ENCODE measurements at regions not wholly inside any gene's neighbourhood (a gene's known extent, or its start where the extent isn't known, plus 50 kb on each side); places are given as distances from the start of the nearest gene placed in this dataset.

- TF ChIP-seq PREB (CRISPR knock-in tag; IDR thresholded peaks at IDR 0.05; ENCODE audit: borderline replicate concordance), result no peak
- TF ChIP-seq NFATC4 (CRISPR knock-in tag; IDR thresholded peaks at IDR 0.05), result no peak
- TF ChIP-seq IRF1 (CRISPR knock-in tag; IDR thresholded peaks at IDR 0.05), result no peak
- TF ChIP-seq ATF1 (CRISPR knock-in tag; IDR thresholded peaks at IDR 0.05), result no peak
- no peak for TF ChIP-seq ZSCAN18 (CRISPR knock-in tag; IDR thresholded peaks at IDR 0.05)
- TF ChIP-seq ZNF416 (CRISPR knock-in tag; IDR thresholded peaks at IDR 0.05), result no peak
- TF ChIP-seq ESRRA (CRISPR knock-in tag; IDR thresholded peaks at IDR 0.05; ENCODE audit: borderline replicate concordance), result no peak
Observed at GRCh38 chr13:90757127-90757680, 590.3 kb upstream of the MIR17HG start (continued).

GRCh38 chr13:90760639-90761038 lies 586.8 kb upstream of the MIR17HG start:
- DNase-seq (ENCODE audit: low spot score), result no peak
- no peaks in the 10 kb centered on the region for H3K36me3 Mint-ChIP-seq
- H3K9me3 Mint-ChIP-seq, result no peaks in the 10 kb centered on the region; the same call in 1 of the 2 replicates
- no peak for TF ChIP-seq TEAD4 (CRISPR knock-in tag; IDR thresholded peaks at IDR 0.05)
- TF ChIP-seq NR2C2 (CRISPR knock-in tag; IDR thresholded peaks at IDR 0.05), result no peak
- no peak for TF ChIP-seq JAZF1 (CRISPR knock-in tag; IDR thresholded peaks at IDR 0.05)
- TF ChIP-seq MLX (CRISPR knock-in tag; IDR thresholded peaks at IDR 0.05), result no peak
- no peak for TF ChIP-seq CREM (CRISPR knock-in tag; IDR thresholded peaks at IDR 0.05)
- no peak for TF ChIP-seq ZNF532 (CRISPR knock-in tag; IDR thresholded peaks at IDR 0.05; ENCODE audit: borderline replicate concordance)
- peaks cover 4% of the 10 kb centered on the region; the same call in 1 of the 2 replicates for H3K27me3 Mint-ChIP-seq (ENCODE audit: low read depth)
- peaks cover 17% of the 10 kb centered on the region for H3K4me1 Mint-ChIP-seq
- H3K4me3 Mint-ChIP-seq, result no peak overlapping the region
- H3K27ac Mint-ChIP-seq, result no peak overlapping the region
- POLR2A ChIA-PET, result no interaction called here
- CTCF ChIA-PET, result no interaction called here
- no peak for ATAC-seq

- H3K4me1 Mint-ChIP-seq, result peaks cover 23% of the 10 kb centered on the region
- peaks cover 6% of the 10 kb centered on the region for H3K27me3 Mint-ChIP-seq (ENCODE audit: low read depth)
- CTCF ChIA-PET, result no interaction called here
- no peaks in the 10 kb centered on the region for H3K36me3 Mint-ChIP-seq
- H3K27ac Mint-ChIP-seq, result no peak overlapping the region
- ATAC-seq, result no peak
- POLR2A ChIA-PET, result interaction anchor here (0.6 kb wide), 1 partner anchor 1712 kb away, joined by 4 read pairs; no protein-coding TSS in a partner anchor
- H3K4me3 Mint-ChIP-seq, result no peak overlapping the region
- no peak for DNase-seq (ENCODE audit: low spot score)
- no peaks in the 10 kb centered on the region; the same call in 1 of the 2 replicates for H3K9me3 Mint-ChIP-seq
- TF ChIP-seq ZNF138 (CRISPR knock-in tag; conservative IDR thresholded peaks at IDR 0.05) (no peak), CDX4 (CRISPR knock-in tag; IDR thresholded peaks at IDR 0.05; ENCODE audit: borderline replicate concordance) (no peak), CTCF (IDR thresholded peaks at IDR 0.05) (no peak), AFF4 (CRISPR knock-in tag; IDR thresholded peaks at IDR 0.05; ENCODE audit: borderline replicate concordance) (no peak)
Observed at GRCh38 chr13:90763476-90764150, 583.9 kb upstream of the MIR17HG start.
